CD4-positive, alpha-beta T cell treated with Interleukin-15 for 1 hour (primary cell): ENCODE measurements at regions not wholly inside any gene's neighbourhood (a gene's known extent, or its start where the extent isn't known, plus 50 kb on each side); places are given as distances from the start of the nearest gene placed in this dataset.
"Not testable (repeated sequence)": the region's sequence is repeated elsewhere in the genome, so short reads cannot be mapped to it uniquely, and the experiment has no call there.

Experiments used
- DNase-seq: peaks from one replicate; pipeline ENCODE4 v3.0.0-alpha.2; 2020

DNA sequence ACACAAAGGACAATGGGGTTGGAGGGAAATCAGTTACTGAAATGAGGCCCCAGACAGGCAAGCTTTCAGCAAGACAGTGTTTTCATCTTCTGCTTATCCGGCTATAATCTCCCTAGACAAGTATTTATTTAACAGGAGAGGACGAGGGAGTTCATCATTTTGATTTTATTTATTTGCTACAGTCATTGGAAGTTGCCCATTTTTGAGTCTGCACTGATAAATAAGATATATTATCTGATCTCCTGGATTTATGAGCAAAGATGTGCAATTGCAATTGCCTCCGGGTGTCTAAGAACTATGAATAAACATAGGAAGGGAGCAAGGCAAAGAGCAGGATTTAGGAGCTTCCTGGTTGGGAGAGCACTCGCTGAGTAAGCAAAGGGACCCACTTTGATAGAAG lies 263.2 kb upstream of the EDA2R start:
- DNase-seq, result no peak

GRCh38 chrX:66900886-66901285 lies 262.0 kb upstream of the EDA2R start:
- no peak for DNase-seq

- no peak for DNase-seq
These were observed 253.1 kb upstream of the EDA2R start for GRCh38 chrX:66892004-66892403.

GRCh38 chrX:66889418-66889817 lies 250.5 kb upstream of the EDA2R start:
- DNase-seq, result no peak

- no peak for DNase-seq
These were observed 243.2 kb upstream of the EDA2R start for GRCh38 chrX:66882101-66882500.

GRCh38 chrX:66876776-66877175 lies 237.9 kb upstream of the EDA2R start:
- no peak for DNase-seq

DNA sequence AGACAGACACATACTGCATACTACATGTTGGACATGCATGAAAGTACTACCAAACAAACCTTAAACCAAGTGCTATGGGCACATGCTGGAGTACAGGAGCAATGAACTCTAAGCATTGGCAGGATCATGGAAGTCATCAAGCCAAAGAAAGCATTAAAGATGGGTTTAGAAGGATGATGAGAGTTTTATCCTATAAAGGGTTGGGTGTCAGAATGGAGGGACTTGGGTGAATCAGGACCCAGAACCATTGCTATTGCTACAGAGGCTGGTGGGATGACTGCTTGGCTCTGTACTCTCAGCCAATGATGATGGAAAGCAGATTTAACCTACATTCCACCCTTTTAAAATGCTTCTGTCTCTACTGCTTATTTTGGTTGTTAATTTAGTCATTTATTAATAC lies 233.9 kb upstream of the EDA2R start:
- no peak for DNase-seq

DNA sequence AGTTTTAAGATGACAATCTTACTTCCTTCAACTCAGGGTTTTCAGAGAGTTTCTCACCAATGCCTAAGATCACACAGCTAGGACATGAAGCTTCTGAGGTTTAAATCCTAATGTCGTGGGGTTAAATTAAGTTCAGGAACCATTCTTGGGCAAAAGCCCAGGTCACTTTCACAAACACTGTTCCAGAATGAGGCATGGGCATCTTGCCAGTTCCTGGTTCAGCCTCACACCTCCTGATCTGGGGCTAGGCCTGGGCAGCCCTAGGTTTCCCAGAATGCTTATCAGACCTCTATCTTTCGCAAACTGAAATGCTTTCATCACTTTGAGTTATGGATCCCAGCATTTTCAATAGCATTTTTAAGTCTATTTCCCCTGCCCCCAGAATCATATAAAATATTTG lies 224.8 kb upstream of the EDA2R start:
- DNase-seq, result no peak

DNA sequence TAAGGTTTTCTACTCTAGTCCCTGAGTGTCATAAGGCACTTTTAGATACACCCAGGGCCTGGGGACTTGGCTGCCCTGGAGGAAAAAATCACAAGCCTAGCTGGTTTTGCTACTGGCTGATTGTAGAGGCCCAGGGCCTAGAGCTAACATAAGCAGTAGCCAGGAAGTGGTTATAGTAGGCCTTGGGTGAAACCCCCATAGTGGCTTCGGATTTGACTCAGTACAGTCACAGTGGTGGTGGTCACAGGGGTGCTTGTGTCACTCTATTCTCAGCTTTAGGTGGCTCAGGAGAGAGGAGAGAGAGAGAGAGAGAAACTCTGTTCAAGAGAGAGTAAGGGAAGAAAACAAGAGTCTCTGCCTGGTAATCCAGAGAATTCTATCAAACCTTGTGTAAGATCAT lies 194.5 kb upstream of the EDA2R start:
- DNase-seq, result no peak

GRCh38 chrX:66815227-66815626 lies 176.3 kb upstream of the EDA2R start:
- DNase-seq, result no peak

GRCh38 chrX:66794514-66794913 lies 155.6 kb upstream of the EDA2R start:
- DNase-seq, result not testable (repeated sequence)

DNA sequence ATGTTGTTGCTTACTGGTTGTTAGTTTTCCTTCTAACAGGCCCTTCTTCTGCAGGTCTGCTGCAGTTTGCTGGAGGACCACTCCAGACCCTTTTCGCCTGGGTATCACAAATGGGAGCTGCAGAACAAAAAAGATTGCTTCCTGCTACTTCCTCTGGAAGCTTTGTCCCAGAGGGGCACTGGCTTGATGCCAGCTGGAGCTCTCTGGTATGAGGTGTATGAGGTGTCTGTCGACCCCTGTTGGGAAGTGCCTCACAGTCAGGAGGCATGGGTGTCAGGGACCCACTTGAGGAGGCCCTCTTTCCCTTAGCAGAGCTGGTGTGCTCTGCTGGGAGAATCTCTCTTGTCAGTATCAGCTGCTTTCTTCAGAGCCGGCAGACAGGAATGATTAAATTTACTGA lies 127.4 kb upstream of the EDA2R start:
- no peak for DNase-seq

- no peak for DNase-seq
These were observed 121.8 kb upstream of the EDA2R start for GRCh38 chrX:66760651-66761050.

DNA sequence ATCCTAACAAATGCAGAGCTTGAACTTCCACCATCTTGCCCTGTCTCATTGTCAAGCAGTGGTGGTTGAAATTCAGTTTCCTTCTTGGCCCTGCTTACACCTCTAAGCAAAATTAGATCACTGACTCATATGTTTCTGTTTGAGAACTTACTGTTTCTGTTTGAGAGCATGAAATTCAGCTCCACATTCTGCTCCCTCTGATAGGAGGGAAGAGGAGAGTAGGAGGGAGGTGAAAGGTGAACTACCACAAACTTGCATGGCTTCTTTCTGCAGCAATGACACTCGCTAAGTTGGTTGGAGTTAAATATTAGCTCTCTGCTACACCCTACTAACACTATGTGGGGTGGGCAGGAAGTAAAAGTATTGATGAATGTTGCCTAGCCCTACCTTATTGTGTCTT lies 117.8 kb upstream of the EDA2R start:
- no peak for DNase-seq

DNA sequence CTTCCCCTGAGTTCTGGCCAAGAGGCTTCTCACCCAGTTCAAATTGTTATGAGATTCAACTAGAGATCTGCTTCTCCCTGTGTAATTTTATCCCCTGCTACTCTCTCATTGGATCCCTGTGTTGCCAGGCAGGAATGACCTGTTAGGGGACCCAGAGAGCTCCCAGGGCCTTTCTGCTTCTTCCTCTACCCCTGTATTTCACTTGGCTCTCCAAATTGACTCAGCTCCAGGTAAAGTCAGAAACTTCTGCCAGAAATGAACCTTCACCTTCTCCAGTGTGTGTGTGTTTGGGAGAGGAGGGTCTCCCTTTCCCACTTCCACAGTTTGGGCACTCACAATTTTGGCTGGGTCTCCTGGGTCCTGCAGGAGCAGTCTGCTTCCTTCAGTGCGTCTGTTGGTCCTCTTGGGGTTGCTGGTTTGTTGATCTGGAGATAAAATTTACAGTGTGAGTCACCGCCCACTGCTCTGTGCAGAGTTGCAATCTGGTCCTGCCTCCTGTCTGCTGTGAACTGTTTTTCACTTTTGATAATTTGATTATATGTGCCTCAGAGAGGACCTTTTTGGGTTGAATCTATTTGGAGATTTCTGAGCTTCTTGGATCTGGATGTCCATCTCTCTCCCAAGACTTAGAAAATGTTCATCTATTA lies 112.4 kb upstream of the EDA2R start:
- no peak for DNase-seq

GRCh38 chrX:66744519-66744918 lies 105.6 kb upstream of the EDA2R start:
- not testable (repeated sequence) for DNase-seq

DNA sequence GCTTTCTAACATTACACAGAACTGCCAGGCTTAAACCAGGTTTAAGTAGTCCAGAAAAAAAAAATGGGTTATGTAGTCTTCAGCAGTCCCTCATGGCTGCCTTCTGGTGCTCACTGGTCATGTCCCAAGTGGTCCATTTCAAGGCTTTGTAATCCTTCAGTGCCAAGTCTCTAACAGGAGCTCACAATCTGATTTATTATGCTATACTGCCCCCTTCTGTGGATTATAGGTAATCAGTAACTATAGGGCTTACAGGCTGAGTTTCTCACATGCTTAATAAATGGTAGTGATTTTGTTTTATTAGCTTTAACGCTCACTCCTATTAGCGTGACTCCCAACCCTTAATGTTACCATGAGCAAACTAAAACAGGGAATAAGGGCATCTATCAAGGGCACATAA lies 92.5 kb upstream of the EDA2R start:
- DNase-seq, result no peak

- peak; percentile 39 for DNase-seq
These were observed 90.0 kb upstream of the EDA2R start for GRCh38 chrX:66728818-66729271.

- no peak for DNase-seq
These were observed 79.0 kb upstream of the EDA2R start for GRCh38 chrX:66717926-66718325.

- no peak for DNase-seq
These were observed 59.7 kb upstream of the EDA2R start for GRCh38 chrX:66698273-66699204.

- DNase-seq, result not testable (repeated sequence)
These were observed 53.6 kb upstream of the EDA2R start for GRCh38 chrX:66692512-66692911.
